OCI-LY1 (cell line): ENCODE measurements at regions not wholly inside any gene's neighbourhood (a gene's known extent, or its start where the extent isn't known, plus 50 kb on each side); places are given as distances from the start of the nearest gene placed in this dataset.

Experiments used
- H2AFZ ChIP-seq: fragments of 200-600 bp; sonication (generic), shearing (Covaris generic); 2 replicates; pipeline ENCODE4 v1.6.0; 2014; ENCODE audit warnings: antibody characterized with exemption, mild to moderate bottlenecking, low read length
- H3F3A ChIP-seq: fragments of 200-600 bp; sonication (generic), shearing (Covaris generic); 2 replicates; pipeline ENCODE4 v1.6.0; 2014; ENCODE audit warnings: mild to moderate bottlenecking, antibody characterized with exemption, low read length, moderate library complexity; ENCODE audit not compliant: insufficient read depth
- H3K27ac ChIP-seq: fragments of 200-600 bp; sonication (generic); 2 replicates; pipeline ENCODE4 v1.5.1; 2014; ENCODE audit warnings: low read length, mixed run types, mild to moderate bottlenecking, low read depth; ENCODE audit not compliant: poor library complexity, severe bottlenecking
- H3K27me3 ChIP-seq: fragments of 200-600 bp; sonication (generic); 2 replicates; pipeline ENCODE4 v1.6.0; 2014; ENCODE audit warnings: antibody characterized with exemption, mild to moderate bottlenecking, low read length, moderate library complexity; ENCODE audit not compliant: insufficient read depth
- H3K36me3 ChIP-seq: fragments of 200-600 bp; sonication (generic); 2 replicates; pipeline ENCODE4 v1.6.1; 2014; ENCODE audit warnings: mild to moderate bottlenecking, antibody characterized with exemption, low read length, moderate library complexity, mixed read lengths; ENCODE audit not compliant: insufficient read depth
- H3K4me1 ChIP-seq: fragments of 200-600 bp; sonication (generic); 2 replicates; pipeline ENCODE4 v1.5.1; 2014; ENCODE audit warnings: mild to moderate bottlenecking, low read length, moderate library complexity; ENCODE audit not compliant: insufficient read depth, severe bottlenecking
- H3K4me2 ChIP-seq: fragments of 200-600 bp; sonication (generic), shearing (Covaris generic); 2 replicates; pipeline ENCODE4 v1.6.1; 2014; ENCODE audit warnings: low read length
- H3K4me3 ChIP-seq: fragments of 200-600 bp; sonication (generic); 2 replicates; pipeline ENCODE4 v1.5.1; 2014; ENCODE audit warnings: low read length, low read depth, mild to moderate bottlenecking, mixed read lengths; ENCODE audit not compliant: poor library complexity, severe bottlenecking
- H3K79me2 ChIP-seq: fragments of 200-600 bp; shearing (Covaris generic); 2 replicates; pipeline ENCODE4 v1.6.1; 2016; ENCODE audit warnings: mixed run types, low read length, mixed read lengths; ENCODE audit not compliant: insufficient read depth
- H3K9ac ChIP-seq: fragments of 200-600 bp; sonication (generic), shearing (Covaris generic); 2 replicates; pipeline ENCODE4 v1.6.1; 2014; ENCODE audit warnings: mild to moderate bottlenecking, low read length, mixed read lengths
- H3K9me2 ChIP-seq: fragments of 200-600 bp; sonication (generic), shearing (Covaris generic); 2 replicates; pipeline ENCODE4 v1.6.1; 2014; ENCODE audit warnings: low read depth, mild to moderate bottlenecking, low read length, mixed read lengths
- H3K9me3 ChIP-seq: fragments of 200-600 bp; shearing (Covaris generic); 2 replicates; pipeline ENCODE4 v1.6.1; 2014; ENCODE audit warnings: low read length, mixed read lengths
- H4K20me1 ChIP-seq: fragments of 200-600 bp; sonication (generic), shearing (Covaris generic); 2 replicates; pipeline ENCODE4 v1.6.0; 2016; ENCODE audit warnings: mild to moderate bottlenecking, low read length; ENCODE audit not compliant: insufficient read depth
- EZH2 ChIP-seq: fragments of 200-600 bp; sonication (generic), shearing (Covaris generic); IDR thresholded peaks from 2 replicates; pipeline ENCODE4 v1.8.0; 2017; ENCODE audit warnings: borderline replicate concordance, mixed run types, mild to moderate bottlenecking, antibody characterized with exemption, low read length, moderate library complexity, mixed read lengths
- TF ChIP-seq, protein P1 (sequence below): fragments of 200-600 bp; sonication (generic), shearing (Covaris generic); IDR thresholded peaks from 2 replicates; pipeline ENCODE4 v1.5.1; 2017; ENCODE audit warnings: mild to moderate bottlenecking, antibody characterized with exemption, low read length, moderate library complexity, mixed read lengths

DNA sequence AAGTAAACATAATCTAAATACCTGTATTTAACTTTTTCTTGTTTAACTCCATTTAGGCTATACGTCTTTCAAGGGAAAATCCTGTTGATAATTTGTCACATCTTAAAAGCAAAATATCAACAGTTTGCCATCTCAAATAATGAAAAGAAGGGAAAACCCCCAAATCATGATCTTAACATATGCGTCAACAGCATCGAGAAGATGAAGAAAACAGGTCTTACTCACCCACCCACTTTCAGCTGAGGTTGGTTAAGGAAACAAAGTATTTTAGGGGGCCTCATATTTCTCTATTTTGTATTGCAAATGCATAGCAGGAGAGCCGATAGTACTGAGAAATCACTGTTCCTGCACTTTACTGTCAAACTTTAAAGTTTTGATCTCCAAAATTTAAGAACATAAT is 143.1 kb upstream of the COPS8 start:
- Histone ChIP-seq H3K79me2 (no peaks in the 10 kb centered on the region), H3K27me3 (no peaks in the 10 kb centered on the region), H3K4me1 (no peaks in the 10 kb centered on the region), H3K9ac (no peak overlapping the region), H3K4me3 (no peak overlapping the region), H3K36me3 (no peaks in the 10 kb centered on the region), H2AFZ (no peak overlapping the region), H3K27ac (no peak overlapping the region), H3F3A (no peaks in the 10 kb centered on the region), H4K20me1 (no peaks in the 10 kb centered on the region), H3K9me2 (no peaks in the 10 kb centered on the region), H3K4me2 (no peak overlapping the region), H3K9me3 (no peaks in the 10 kb centered on the region)
- TF ChIP-seq, protein P1, sequence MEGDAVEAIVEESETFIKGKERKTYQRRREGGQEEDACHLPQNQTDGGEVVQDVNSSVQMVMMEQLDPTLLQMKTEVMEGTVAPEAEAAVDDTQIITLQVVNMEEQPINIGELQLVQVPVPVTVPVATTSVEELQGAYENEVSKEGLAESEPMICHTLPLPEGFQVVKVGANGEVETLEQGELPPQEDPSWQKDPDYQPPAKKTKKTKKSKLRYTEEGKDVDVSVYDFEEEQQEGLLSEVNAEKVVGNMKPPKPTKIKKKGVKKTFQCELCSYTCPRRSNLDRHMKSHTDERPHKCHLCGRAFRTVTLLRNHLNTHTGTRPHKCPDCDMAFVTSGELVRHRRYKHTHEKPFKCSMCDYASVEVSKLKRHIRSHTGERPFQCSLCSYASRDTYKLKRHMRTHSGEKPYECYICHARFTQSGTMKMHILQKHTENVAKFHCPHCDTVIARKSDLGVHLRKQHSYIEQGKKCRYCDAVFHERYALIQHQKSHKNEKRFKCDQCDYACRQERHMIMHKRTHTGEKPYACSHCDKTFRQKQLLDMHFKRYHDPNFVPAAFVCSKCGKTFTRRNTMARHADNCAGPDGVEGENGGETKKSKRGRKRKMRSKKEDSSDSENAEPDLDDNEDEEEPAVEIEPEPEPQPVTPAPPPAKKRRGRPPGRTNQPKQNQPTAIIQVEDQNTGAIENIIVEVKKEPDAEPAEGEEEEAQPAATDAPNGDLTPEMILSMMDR: no peak
- no peak for TF ChIP-seq EZH2

DNA sequence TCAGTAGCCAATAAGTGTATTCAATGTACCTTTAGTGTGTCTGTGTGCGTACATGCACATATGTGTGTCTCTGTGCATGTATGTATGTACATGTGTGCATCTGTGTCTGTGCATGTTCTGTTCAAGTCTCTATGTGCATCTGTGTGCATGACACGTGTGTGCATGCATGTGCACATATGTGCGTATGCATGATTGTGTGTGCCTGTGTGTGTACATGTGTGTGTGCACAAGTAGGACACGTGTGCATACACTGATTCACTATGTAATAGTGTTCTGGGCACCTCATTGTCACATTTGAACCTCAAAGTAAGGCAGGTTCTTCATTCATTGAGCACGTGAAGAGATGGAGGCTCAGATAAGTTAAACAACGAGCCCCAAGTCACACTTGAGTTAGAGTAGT is 142.6 kb upstream of the COPS8 start:
- H3K27ac ChIP-seq: no peak overlapping the region

DNA sequence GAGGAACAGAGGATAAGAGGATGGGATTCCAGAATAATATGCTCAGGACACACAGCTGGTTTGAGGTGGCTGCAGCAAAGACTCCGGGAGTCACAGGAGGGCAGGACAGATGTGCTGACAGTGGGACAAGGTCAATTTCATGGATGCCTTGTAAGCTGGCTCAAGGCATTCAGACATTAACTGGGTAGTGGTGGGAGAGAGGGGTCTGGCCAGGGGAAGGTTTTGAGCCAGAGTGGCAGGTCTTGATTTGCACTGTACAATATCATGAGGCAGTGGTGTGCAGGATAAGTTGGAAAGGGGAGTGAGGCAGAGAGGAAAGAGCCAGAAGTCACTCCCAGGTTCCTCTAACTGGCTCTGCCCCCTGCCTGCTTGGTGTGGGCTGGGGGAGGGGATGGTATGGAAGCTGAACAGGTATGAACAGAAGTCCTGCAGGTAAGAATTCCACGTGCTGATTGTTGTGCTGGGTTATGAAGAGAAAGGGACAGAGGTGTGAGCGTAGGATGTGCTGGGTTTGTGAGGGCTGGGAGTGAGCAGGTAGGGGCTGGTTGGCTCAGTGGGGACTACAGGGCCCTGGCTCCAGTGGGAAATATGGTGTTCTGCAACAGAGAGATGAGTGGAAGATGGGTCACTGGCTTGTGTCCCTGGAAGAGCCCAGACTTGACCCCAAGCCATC is 141.7 kb upstream of the COPS8 start:
- Histone ChIP-seq H3K4me2 (no peak overlapping the region), H2AFZ (no peak overlapping the region)

More for the DNA sequence above, 142.6 kb upstream of the COPS8 start:
- Histone ChIP-seq H3K4me2 (no peak overlapping the region), H3K9me2 (no peaks in the 10 kb centered on the region), H3K36me3 (no peaks in the 10 kb centered on the region), H3K4me3 (no peak overlapping the region), H2AFZ (no peak overlapping the region), H3K4me1 (no peaks in the 10 kb centered on the region), H4K20me1 (no peaks in the 10 kb centered on the region), H3K9me3 (no peaks in the 10 kb centered on the region), H3K79me2 (no peaks in the 10 kb centered on the region), H3F3A (no peaks in the 10 kb centered on the region), H3K9ac (no peak overlapping the region), H3K27me3 (0 out of 2 replicates have a peak, but pooled peaks cover 3% of the 10 kb centered on the region)
- TF ChIP-seq, protein P1: no peak
- no peak for TF ChIP-seq EZH2

More for the DNA sequence above, 141.7 kb upstream of the COPS8 start:
- H3F3A ChIP-seq: no peaks in the 10 kb centered on the region
- no peak overlapping the region for H3K9ac ChIP-seq
- no peaks in the 10 kb centered on the region for H3K9me2 ChIP-seq
- H3K4me3 ChIP-seq: no peak overlapping the region
- H3K79me2 ChIP-seq: no peaks in the 10 kb centered on the region
- H3K9me3 ChIP-seq: no peaks in the 10 kb centered on the region
- H3K36me3 ChIP-seq: no peaks in the 10 kb centered on the region
- TF ChIP-seq EZH2: no peak
- TF ChIP-seq, protein P1: no peak
- H3K27ac ChIP-seq: no peak overlapping the region
- no peaks in the 10 kb centered on the region for H4K20me1 ChIP-seq
- H3K4me1 ChIP-seq: no peaks in the 10 kb centered on the region
- H3K27me3 ChIP-seq: 0 out of 2 replicates have a peak, but pooled peaks cover 4% of the 10 kb centered on the region
